ENCODE measurements at regions not wholly inside any gene's neighbourhood (a gene's known extent, or its start where the extent isn't known, plus 50 kb on each side); places are given as distances from the start of the nearest gene placed in this dataset.
A peak's percentile ranks its signal among the peaks of the same experiment; 100 is the strongest.

GRCh38 chr12:84484798-84485197 is 427.8 kb downstream of the SLC6A15 start:
- Histone ChIP-seq H3K4ac (ENCODE audit: low read length) (no peak overlapping the region), H2BK12ac (ENCODE audit: low read length) (no peak overlapping the region), H3K18ac (ENCODE audit: low read length) (no peak overlapping the region), H3K36me3 (replicated peaks in 1 of 2; ENCODE audit: control insufficient read depth in 2 of 2, insufficient read depth in 2 of 2, low read length in 2 of 2) (no peaks in the 10 kb centered on the region), H4K91ac (ENCODE audit: low read depth, low read length, poor library complexity) (no peak overlapping the region), H3K9ac (ENCODE audit: low read depth, low read length, poor library complexity) (no peak overlapping the region), H2BK120ac (ENCODE audit: low read depth, low read length) (no peak overlapping the region), H3K27me3 (ENCODE audit: control insufficient read depth in 3 of 3, insufficient read depth in 3 of 3, low read depth in 1 of 3, low read length in 3 of 3) (no peaks in the 10 kb centered on the region), H2BK15ac (ENCODE audit: low read length) (no peak overlapping the region), H3K79me1 (ENCODE audit: low read depth, low read length) (no peaks in the 10 kb centered on the region), H3K23ac (ENCODE audit: low read depth, low read length, poor library complexity) (no peak overlapping the region), H3K4me3 (ENCODE audit: low read length in 2 of 2) (no peak overlapping the region), H2AFZ (ENCODE audit: low read length) (no peak overlapping the region), H2AK5ac (ENCODE audit: low read depth, low read length) (no peak overlapping the region), H3K27ac (replicated peaks; ENCODE audit: low read length) (no peak overlapping the region), H4K8ac (ENCODE audit: low read depth, low read length) (no peak overlapping the region), H3K9me3 (replicated peaks in 1 of 2; ENCODE audit: control insufficient read depth in 2 of 2, insufficient read depth in 1 of 2, low read depth in 1 of 2, low read length in 2 of 2) (no peaks in the 10 kb centered on the region), H3K14ac (ENCODE audit: low read length) (no peak overlapping the region), H3K4me2 (ENCODE audit: insufficient read depth, low read length, poor library complexity, severe bottlenecking) (no peak overlapping the region), H3K4me1 (ENCODE audit: control insufficient read depth in 2 of 2, insufficient read depth in 1 of 2, low read depth in 1 of 2, low read length in 2 of 2) (no peaks in the 10 kb centered on the region), H2BK5ac (ENCODE audit: low read length) (no peak overlapping the region)
- DNase-seq (ENCODE audit: low spot score), result no peak
- 100% methylated on average over 2 of the region's 2 CpGs; no CpG with 5 or more reads in 1 of the 2 donors for WGBS, 2 donors (ENCODE audit: extremely low coverage in 2 of 2, insufficient read length in 2 of 2, insufficient replicate concordance in 1 of 2)

GRCh38 chr12:84480803-84481202 is 431.8 kb downstream of the SLC6A15 start:
- Histone ChIP-seq H3K79me1 (ENCODE audit: low read depth, low read length) (no peaks in the 10 kb centered on the region), H2AK5ac (ENCODE audit: low read depth, low read length) (no peak overlapping the region), H3K9ac (ENCODE audit: low read depth, low read length, poor library complexity) (no peak overlapping the region), H4K8ac (ENCODE audit: low read depth, low read length) (no peak overlapping the region), H3K4me1 (ENCODE audit: control insufficient read depth in 2 of 2, insufficient read depth in 1 of 2, low read depth in 1 of 2, low read length in 2 of 2) (no peaks in the 10 kb centered on the region), H3K9me3 (replicated peaks in 1 of 2; ENCODE audit: control insufficient read depth in 2 of 2, insufficient read depth in 1 of 2, low read depth in 1 of 2, low read length in 2 of 2) (no peaks in the 10 kb centered on the region), H2BK5ac (ENCODE audit: low read length) (no peak overlapping the region), H2AFZ (ENCODE audit: low read length) (peak overlapping the region; percentile 17), H3K23ac (ENCODE audit: low read depth, low read length, poor library complexity) (no peak overlapping the region), H3K14ac (ENCODE audit: low read length) (no peak overlapping the region), H3K27me3 (ENCODE audit: control insufficient read depth in 3 of 3, insufficient read depth in 3 of 3, low read depth in 1 of 3, low read length in 3 of 3) (no peaks in the 10 kb centered on the region), H3K18ac (ENCODE audit: low read length) (no peak overlapping the region), H3K4me3 (ENCODE audit: low read length in 2 of 2) (no peak overlapping the region), H3K4ac (ENCODE audit: low read length) (no peak overlapping the region), H4K91ac (ENCODE audit: low read depth, low read length, poor library complexity) (no peak overlapping the region), H2BK15ac (ENCODE audit: low read length) (no peak overlapping the region), H2BK12ac (ENCODE audit: low read length) (no peak overlapping the region), H3K27ac (replicated peaks; ENCODE audit: low read length) (no peak overlapping the region), H3K36me3 (replicated peaks in 1 of 2; ENCODE audit: control insufficient read depth in 2 of 2, insufficient read depth in 2 of 2, low read length in 2 of 2) (no peaks in the 10 kb centered on the region), H2BK120ac (ENCODE audit: low read depth, low read length) (no peak overlapping the region), H3K4me2 (ENCODE audit: insufficient read depth, low read length, poor library complexity, severe bottlenecking) (no peak overlapping the region)
- no CpG with 5 or more reads among the region's 3 CpGs for WGBS, 2 donors (ENCODE audit: extremely low coverage in 2 of 2, insufficient read length in 2 of 2, insufficient replicate concordance in 1 of 2)
- no peak for DNase-seq (ENCODE audit: low spot score)

GRCh38 chr12:84470361-84470760 is 442.2 kb downstream of the SLC6A15 start:
- H3K23ac ChIP-seq (ENCODE audit: low read depth, low read length, poor library complexity), result no peak overlapping the region
- no peak overlapping the region for H3K27ac ChIP-seq (replicated peaks; ENCODE audit: low read length)
- H3K18ac ChIP-seq (ENCODE audit: low read length), result no peak overlapping the region
- no peaks in the 10 kb centered on the region for H3K79me1 ChIP-seq (ENCODE audit: low read depth, low read length)
- no peak overlapping the region for H2AFZ ChIP-seq (ENCODE audit: low read length)
- no peak for DNase-seq (ENCODE audit: low spot score)
- no peak overlapping the region for H2BK12ac ChIP-seq (ENCODE audit: low read length)
- H3K36me3 ChIP-seq (replicated peaks in 1 of 2; ENCODE audit: control insufficient read depth in 2 of 2, insufficient read depth in 2 of 2, low read length in 2 of 2), result no peaks in the 10 kb centered on the region
- no peak overlapping the region for H2BK5ac ChIP-seq (ENCODE audit: low read length)
- no peak overlapping the region for H2BK120ac ChIP-seq (ENCODE audit: low read depth, low read length)
- H3K14ac ChIP-seq (ENCODE audit: low read length), result no peak overlapping the region
- no peak overlapping the region for H3K4me2 ChIP-seq (ENCODE audit: insufficient read depth, low read length, poor library complexity, severe bottlenecking)
- no peaks in the 10 kb centered on the region for H3K27me3 ChIP-seq (ENCODE audit: control insufficient read depth in 3 of 3, insufficient read depth in 3 of 3, low read depth in 1 of 3, low read length in 3 of 3)
- no peaks in the 10 kb centered on the region for H3K9me3 ChIP-seq (replicated peaks in 1 of 2; ENCODE audit: control insufficient read depth in 2 of 2, insufficient read depth in 1 of 2, low read depth in 1 of 2, low read length in 2 of 2)
- H2BK15ac ChIP-seq (ENCODE audit: low read length), result no peak overlapping the region
- H4K91ac ChIP-seq (ENCODE audit: low read depth, low read length, poor library complexity), result no peak overlapping the region
- H3K4ac ChIP-seq (ENCODE audit: low read length), result no peak overlapping the region
- no peak overlapping the region for H2AK5ac ChIP-seq (ENCODE audit: low read depth, low read length)
- H3K4me3 ChIP-seq (ENCODE audit: low read length in 2 of 2), result no peak overlapping the region
- no peak overlapping the region for H4K8ac ChIP-seq (ENCODE audit: low read depth, low read length)
- no peaks in the 10 kb centered on the region for H3K4me1 ChIP-seq (ENCODE audit: control insufficient read depth in 2 of 2, insufficient read depth in 1 of 2, low read depth in 1 of 2, low read length in 2 of 2)
- H3K9ac ChIP-seq (ENCODE audit: low read depth, low read length, poor library complexity), result no peak overlapping the region

GRCh38 chr12:84464616-84465015 is 448.0 kb downstream of the SLC6A15 start:
- Histone ChIP-seq H3K27me3 (ENCODE audit: control insufficient read depth in 3 of 3, insufficient read depth in 3 of 3, low read depth in 1 of 3, low read length in 3 of 3) (no peaks in the 10 kb centered on the region), H2AFZ (ENCODE audit: low read length) (no peak overlapping the region), H2BK120ac (ENCODE audit: low read depth, low read length) (no peak overlapping the region), H3K9me3 (replicated peaks in 1 of 2; ENCODE audit: control insufficient read depth in 2 of 2, insufficient read depth in 1 of 2, low read depth in 1 of 2, low read length in 2 of 2) (no peaks in the 10 kb centered on the region), H2BK15ac (ENCODE audit: low read length) (no peak overlapping the region), H3K4me3 (ENCODE audit: low read length in 2 of 2) (no peak overlapping the region), H2AK5ac (ENCODE audit: low read depth, low read length) (no peak overlapping the region), H3K23ac (ENCODE audit: low read depth, low read length, poor library complexity) (no peak overlapping the region), H3K27ac (replicated peaks; ENCODE audit: low read length) (no peak overlapping the region), H3K4me2 (ENCODE audit: insufficient read depth, low read length, poor library complexity, severe bottlenecking) (no peak overlapping the region), H3K18ac (ENCODE audit: low read length) (no peak overlapping the region), H3K36me3 (replicated peaks in 1 of 2; ENCODE audit: control insufficient read depth in 2 of 2, insufficient read depth in 2 of 2, low read length in 2 of 2) (no peaks in the 10 kb centered on the region), H3K9ac (ENCODE audit: low read depth, low read length, poor library complexity) (no peak overlapping the region), H2BK12ac (ENCODE audit: low read length) (no peak overlapping the region), H4K91ac (ENCODE audit: low read depth, low read length, poor library complexity) (no peak overlapping the region), H4K8ac (ENCODE audit: low read depth, low read length) (no peak overlapping the region), H3K4ac (ENCODE audit: low read length) (no peak overlapping the region), H3K4me1 (ENCODE audit: control insufficient read depth in 2 of 2, insufficient read depth in 1 of 2, low read depth in 1 of 2, low read length in 2 of 2) (no peaks in the 10 kb centered on the region), H3K14ac (ENCODE audit: low read length) (no peak overlapping the region), H3K79me1 (ENCODE audit: low read depth, low read length) (no peaks in the 10 kb centered on the region), H2BK5ac (ENCODE audit: low read length) (no peak overlapping the region)
- no peak for DNase-seq (ENCODE audit: low spot score)
- WGBS, 2 donors (ENCODE audit: extremely low coverage in 2 of 2, insufficient read length in 2 of 2, insufficient replicate concordance in 1 of 2), result no CpG with 5 or more reads among the region's 5 CpGs

Measured in neuronal stem cell (in vitro differentiated cells).